H1 (cell line): ENCODE measurements at regions not wholly inside any gene's neighbourhood (a gene's known extent, or its start where the extent isn't known, plus 50 kb on each side); places are given as distances from the start of the nearest gene placed in this dataset.

Source experiments
- BACH1 ChIP-seq: IDR thresholded peaks from 2 replicates; pipeline ENCODE4 v1.6.1; 2012; ENCODE audit warnings: low read length, improper control_type of control experiment
- EP300 ChIP-seq, 2 experiments: IDR thresholded peaks; 1 replicate in 1 of 2; 2 replicates in 1 of 2; pipeline ENCODE4 v1.6.1; 2011 to 2012; ENCODE audit warnings: low read depth in 2 of 2, low read length in 2 of 2, mild to moderate bottlenecking in 2 of 2, borderline replicate concordance in 1 of 2, inconsistent platforms in 1 of 2, moderate library complexity in 1 of 2
- RXRA ChIP-seq: IDR thresholded peaks from 2 replicates; pipeline ENCODE4 v1.6.1; 2011; ENCODE audit warnings: low read depth, mild to moderate bottlenecking, low read length, moderate library complexity; ENCODE audit not compliant: insufficient read depth
- SP1 ChIP-seq: IDR thresholded peaks from 2 replicates; pipeline ENCODE4 v1.6.1; 2011; ENCODE audit warnings: low read depth, low read length
- TF ChIP-seq, protein P1 (sequence below): IDR thresholded peaks from 2 replicates; pipeline ENCODE4 v1.6.1; 2011; ENCODE audit warnings: low read length, improper control_type of control experiment

DNA sequence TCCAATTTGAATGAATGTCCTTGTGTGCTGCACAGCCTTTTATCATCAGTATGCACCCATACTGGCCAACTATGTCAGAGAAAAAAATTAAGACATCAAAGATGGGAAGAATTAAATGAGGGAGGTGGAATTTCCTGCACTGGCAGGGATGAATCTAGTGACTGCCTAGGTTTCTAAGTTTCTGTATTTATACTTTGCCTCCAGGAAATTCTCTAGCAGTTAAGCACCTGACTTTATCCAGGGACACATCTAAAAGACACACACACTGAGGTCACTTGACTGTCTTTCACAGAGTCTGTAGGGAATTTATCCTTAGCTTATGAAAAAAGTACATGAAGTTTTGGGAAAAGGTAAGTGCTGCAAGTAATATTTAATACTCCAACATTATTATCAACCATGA lies 636.5 kb upstream of the PTCHD4 start (continued):
- TF ChIP-seq RXRA = no peak
- TF ChIP-seq EP300 (IDR thresholded peaks at IDR 0.05; ENCODE audit: borderline replicate concordance in 1 of 2, low read depth in 2 of 2, low read length in 2 of 2) = no peak
- no peak for TF ChIP-seq SP1
- TF ChIP-seq BACH1 = no peak
- TF ChIP-seq, protein P1, sequence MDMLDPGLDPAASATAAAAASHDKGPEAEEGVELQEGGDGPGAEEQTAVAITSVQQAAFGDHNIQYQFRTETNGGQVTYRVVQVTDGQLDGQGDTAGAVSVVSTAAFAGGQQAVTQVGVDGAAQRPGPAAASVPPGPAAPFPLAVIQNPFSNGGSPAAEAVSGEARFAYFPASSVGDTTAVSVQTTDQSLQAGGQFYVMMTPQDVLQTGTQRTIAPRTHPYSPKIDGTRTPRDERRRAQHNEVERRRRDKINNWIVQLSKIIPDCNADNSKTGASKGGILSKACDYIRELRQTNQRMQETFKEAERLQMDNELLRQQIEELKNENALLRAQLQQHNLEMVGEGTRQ = no peak
- TF ChIP-seq, all 59 proteins: peak for 0
